B cell (primary cell): ENCODE measurements at regions not wholly inside any gene's neighbourhood (a gene's known extent, or its start where the extent isn't known, plus 50 kb on each side); places are given as distances from the start of the nearest gene placed in this dataset.

Experiments
- ATAC-seq: fragments of 200-7000 bp; cut with Tn5 transposase; one replicate; pipeline ENCODE4 v1.10.0; 2021; ENCODE audit warnings: low read depth, mild to moderate bottlenecking, moderate number of reproducible peaks, moderate library complexity
- CTCF ChIA-PET: fragments of 350-600 bp; sonication (Branson Sonifier 250); formaldehyde crosslinking; loops from one replicate; lab custom pipeline; 2021; ENCODE audit warnings: antibody characterized with exemption, inconsistent platforms; lab: Charles Lee
- POLR2A ChIA-PET: fragments of 350-600 bp; sonication (Branson Sonifier 250); formaldehyde crosslinking; loops from one replicate; lab custom pipeline; 2021; ENCODE audit warnings: antibody characterized with exemption; lab: Charles Lee
- DNase-seq: peaks from one replicate; pipeline ENCODE4 v3.0.0; 2013
- H2AFZ ChIP-seq: 2 replicates; pipeline ENCODE4 v1.6.1; 2012; ENCODE audit warnings: mild to moderate bottlenecking, low read depth, low read length; ENCODE audit not compliant: insufficient read depth, poor library complexity, severe bottlenecking
- H3K27ac ChIP-seq, 2 donors: 1 replicate in 1 of 2; 2 replicates in 1 of 2; pipeline ENCODE4 v1.5.1; 2012 to 2013; ENCODE audit warnings: low read length in 2 of 2, mild to moderate bottlenecking in 2 of 2, moderate library complexity in 1 of 2
- H3K27me3 ChIP-seq, 4 experiments: fragments of 200-600 bp in 1 of 4; sonication (generic) in 1 of 4; replicated peaks in 1 of 4; 1 replicate in 2 of 4; 2 replicates in 2 of 4; pipeline versions ENCODE4 v1.6.1 to v1.7.0; 2013 to 2016; ENCODE audit warnings: low read length in 3 of 4, mild to moderate bottlenecking in 2 of 4, mixed read lengths in 1 of 4, moderate library complexity in 1 of 4; ENCODE audit not compliant: insufficient read depth in 4 of 4, control insufficient read depth in 3 of 4; ENCODE audit errors: control extremely low read depth in 1 of 4
- H3K36me3 ChIP-seq, 2 experiments: replicated peaks in 1 of 2; 1 replicate in 1 of 2; 2 replicates in 1 of 2; pipeline versions ENCODE4 v1.6.1 to v1.7.1; 2013; ENCODE audit warnings: low read length in 1 of 2; ENCODE audit not compliant: insufficient read depth in 2 of 2, control insufficient read depth in 1 of 2; ENCODE audit errors: control extremely low read depth in 1 of 2, extremely low read depth in 1 of 2
- H3K4me1 ChIP-seq, 2 donors: fragments of 200-600 bp in 1 of 2; sonication (generic) in 1 of 2; 1 replicate in 1 of 2; 2 replicates in 1 of 2; pipeline versions ENCODE4 v1.5.1 to v1.6.1; 2013 to 2017; ENCODE audit warnings: low read length in 2 of 2; ENCODE audit not compliant: control insufficient read depth in 2 of 2, insufficient read depth in 2 of 2
- H3K4me2 ChIP-seq: replicated peaks from 2 replicates; pipeline ENCODE3; 2012; ENCODE audit warnings: mild to moderate bottlenecking, low read depth, low read length; ENCODE audit not compliant: poor library complexity, severe bottlenecking
- H3K4me3 ChIP-seq, 5 experiments: fragments of 200-600 bp in 1 of 5; sonication (generic) in 1 of 5; 1 replicate in 3 of 5; 2 replicates in 2 of 5; pipeline versions ENCODE4 v1.5.1 to v1.7.0; 2011 to 2016; ENCODE audit warnings: low read length in 4 of 5, mild to moderate bottlenecking in 4 of 5, low read depth in 2 of 5, control low read depth in 1 of 5, moderate library complexity in 1 of 5; ENCODE audit not compliant: insufficient read depth in 1 of 5; ENCODE audit errors: control extremely low read depth in 1 of 5, extremely low read depth in 1 of 5
- H3K79me2 ChIP-seq: fragments of 200-600 bp; sonication (generic); one replicate; pipeline ENCODE4 v1.6.0; 2016; ENCODE audit warnings: low read length; ENCODE audit not compliant: control insufficient read depth, insufficient read depth
- H3K9ac ChIP-seq: fragments of 200-600 bp; sonication (generic); 2 replicates; pipeline ENCODE4 v1.6.1; 2017; ENCODE audit warnings: mild to moderate bottlenecking, low read length, moderate library complexity
- H3K9me3 ChIP-seq, 3 donors: one replicate each; pipeline versions ENCODE4 v1.6.1 to v1.7.1; 2013; ENCODE audit warnings: low read length in 2 of 3; ENCODE audit not compliant: control insufficient read depth in 2 of 3, insufficient read depth in 1 of 3; ENCODE audit errors: control extremely low read depth in 1 of 3
- H4K20me1 ChIP-seq: 2 replicates; pipeline ENCODE4 v1.6.0; 2012; ENCODE audit warnings: mild to moderate bottlenecking, low read length; ENCODE audit not compliant: insufficient read depth, control insufficient read depth, poor library complexity, severe bottlenecking
- H3K27ac Mint-ChIP-seq: one replicate; pipeline ENCODE4 v1.8.0; 2021; ENCODE audit warnings: mixed read lengths
- H3K27me3 Mint-ChIP-seq: one replicate; pipeline ENCODE4 v1.8.0; 2021; ENCODE audit warnings: mixed read lengths
- H3K4me1 Mint-ChIP-seq: one replicate; pipeline ENCODE4 v1.8.0; 2021; ENCODE audit warnings: mixed read lengths
- H3K4me3 Mint-ChIP-seq: one replicate; pipeline ENCODE4 v1.8.0; 2021; ENCODE audit warnings: mixed read lengths
- H3K9me3 Mint-ChIP-seq: one replicate; pipeline ENCODE4 v1.8.0; 2022; ENCODE audit warnings: mixed read lengths; ENCODE audit not compliant: insufficient read depth
- EZH2 ChIP-seq: IDR thresholded peaks from 2 replicates; pipeline ENCODE4 v1.6.1; 2012; ENCODE audit warnings: borderline replicate concordance, low read depth, mild to moderate bottlenecking, moderate library complexity, low read length; ENCODE audit not compliant: insufficient read depth, poor library complexity, severe bottlenecking
- WGBS: methylation state at CpG from one replicate; pipeline ENCODE4 v1.1.5; 2013; ENCODE audit warnings: missing lambda C conversion rate; ENCODE audit not compliant: insufficient coverage; 5-methylcytosine and 5-hydroxymethylcytosine counted together
- intact Hi-C: fragments of 100-400 bp; cut with micrococcal nuclease; formaldehyde crosslinking; loops from one replicate; pipeline ENCODE4 v1.10.0; 2022
- TF ChIP-seq, protein P1 (sequence below): fragments of 200-600 bp; IDR thresholded peaks from one replicate; pipeline ENCODE4 v1.8.0; 2022; ENCODE audit warnings: antibody characterized with exemption, mild to moderate bottlenecking

DNA sequence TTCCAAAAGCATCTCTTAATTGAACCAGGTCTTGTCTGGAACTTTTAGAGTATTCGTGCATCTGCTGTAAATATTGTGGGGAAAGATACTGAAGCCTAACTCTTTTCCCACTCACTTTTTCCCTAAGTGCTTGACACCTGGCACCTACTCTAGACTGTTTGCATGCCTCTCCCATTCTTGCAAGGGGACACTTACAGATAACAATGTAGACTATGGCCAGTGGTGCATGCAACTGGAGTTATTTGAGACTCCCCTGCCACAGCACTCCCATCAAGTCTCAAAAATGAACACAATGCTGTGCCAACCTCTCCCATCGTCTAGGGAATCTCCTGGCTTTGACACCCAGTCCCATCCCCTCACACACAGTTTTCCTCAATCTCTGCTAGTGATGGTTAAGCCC is 118.6 kb upstream of the ATP1B1 start:
- 50% methylated on average over 1 of the region's 2 CpGs for WGBS
- intact Hi-C loops = no loop called here
- CTCF ChIA-PET = no interaction called here

GRCh38 chr1:168989985-168990384 is 116.5 kb upstream of the ATP1B1 start:
- Mint-ChIP-seq H3K4me1 (no peaks in the 10 kb centered on the region), H3K9me3 (no peaks in the 10 kb centered on the region), H3K4me3 (no peak overlapping the region), H3K27ac (no peak overlapping the region), H3K27me3 (peaks cover 12% of the 10 kb centered on the region)
- ATAC-seq (no peak), DNase-seq (no peak)
- Histone ChIP-seq H3K36me3 (no peaks in the 10 kb centered on the region), H3K9ac (no peak overlapping the region), H2AFZ (no peak overlapping the region), H3K79me2 (no peaks in the 10 kb centered on the region), H3K4me1 (no peaks in the 10 kb centered on the region), H3K27ac (no peak overlapping the region), H4K20me1 (no peaks in the 10 kb centered on the region), H3K9me3 (no peaks in the 10 kb centered on the region), H3K4me2 (no peak overlapping the region), H3K4me3 (no peak overlapping the region), H3K27me3 (no peaks in the 10 kb centered on the region)
- CTCF ChIA-PET = no interaction called here
- POLR2A ChIA-PET = no interaction called here
- no peak for TF ChIP-seq EZH2
- TF ChIP-seq, protein P1, sequence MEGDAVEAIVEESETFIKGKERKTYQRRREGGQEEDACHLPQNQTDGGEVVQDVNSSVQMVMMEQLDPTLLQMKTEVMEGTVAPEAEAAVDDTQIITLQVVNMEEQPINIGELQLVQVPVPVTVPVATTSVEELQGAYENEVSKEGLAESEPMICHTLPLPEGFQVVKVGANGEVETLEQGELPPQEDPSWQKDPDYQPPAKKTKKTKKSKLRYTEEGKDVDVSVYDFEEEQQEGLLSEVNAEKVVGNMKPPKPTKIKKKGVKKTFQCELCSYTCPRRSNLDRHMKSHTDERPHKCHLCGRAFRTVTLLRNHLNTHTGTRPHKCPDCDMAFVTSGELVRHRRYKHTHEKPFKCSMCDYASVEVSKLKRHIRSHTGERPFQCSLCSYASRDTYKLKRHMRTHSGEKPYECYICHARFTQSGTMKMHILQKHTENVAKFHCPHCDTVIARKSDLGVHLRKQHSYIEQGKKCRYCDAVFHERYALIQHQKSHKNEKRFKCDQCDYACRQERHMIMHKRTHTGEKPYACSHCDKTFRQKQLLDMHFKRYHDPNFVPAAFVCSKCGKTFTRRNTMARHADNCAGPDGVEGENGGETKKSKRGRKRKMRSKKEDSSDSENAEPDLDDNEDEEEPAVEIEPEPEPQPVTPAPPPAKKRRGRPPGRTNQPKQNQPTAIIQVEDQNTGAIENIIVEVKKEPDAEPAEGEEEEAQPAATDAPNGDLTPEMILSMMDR = no peak
- intact Hi-C loops = no loop called here

More for the DNA sequence above, 118.6 kb upstream of the ATP1B1 start:
- no peaks in the 10 kb centered on the region for H3K79me2 ChIP-seq
- peaks cover 0 to 3% (median 0%) of the 10 kb centered on the region in 4 experiments for H3K27me3 ChIP-seq
- no peaks in the 10 kb centered on the region for H4K20me1 ChIP-seq
- H3K4me2 ChIP-seq = no peak overlapping the region
- H3K9ac ChIP-seq = no peak overlapping the region
- no peak overlapping the region for H3K4me3 Mint-ChIP-seq
- H3K9me3 ChIP-seq = no peaks in the 10 kb centered on the region
- no peaks in the 10 kb centered on the region for H3K9me3 Mint-ChIP-seq
- POLR2A ChIA-PET = no interaction called here
- ATAC-seq (no peak), DNase-seq (no peak)
- no peak overlapping the region for H3K4me3 ChIP-seq
- no peaks in the 10 kb centered on the region for H3K36me3 ChIP-seq
- peaks cover 18% of the 10 kb centered on the region for H3K27me3 Mint-ChIP-seq
- no peaks in the 10 kb centered on the region for H3K4me1 Mint-ChIP-seq
- H3K27ac ChIP-seq = no peak overlapping the region
- no peak overlapping the region for H3K27ac Mint-ChIP-seq
- TF ChIP-seq, protein P1 = no peak
- no peak for TF ChIP-seq EZH2
- no peak overlapping the region for H2AFZ ChIP-seq
- no peaks in the 10 kb centered on the region for H3K4me1 ChIP-seq
